SK-N-SH (cell line): ENCODE measurements at regions not wholly inside any gene's neighbourhood (a gene's known extent, or its start where the extent isn't known, plus 50 kb on each side); places are given as distances from the start of the nearest gene placed in this dataset.

Experiments
- CTCF ChIP-seq: fragments of 200-600 bp; sonication (generic); IDR thresholded peaks from 2 replicates; pipeline ENCODE4 v1.6.1; 2017; ENCODE audit warnings: antibody characterized with exemption, mild to moderate bottlenecking, moderate library complexity
- EZH2phosphoT487 ChIP-seq: fragments of 200-600 bp; sonication (generic); IDR thresholded peaks from 2 replicates; pipeline ENCODE4 v1.6.1; 2017; ENCODE audit warnings: low read depth, mixed run types, mild to moderate bottlenecking, antibody characterized with exemption, moderate library complexity, borderline replicate concordance
- FOXM1 ChIP-seq: IDR thresholded peaks from 2 replicates; pipeline ENCODE4 v1.4.0; 2012; ENCODE audit warnings: low read depth, mild to moderate bottlenecking
- GATA2 ChIP-seq: sonication (generic); formaldehyde crosslinking; IDR thresholded peaks from 2 replicates; pipeline ENCODE4 v1.5.0; 2020; ENCODE audit warnings: mild to moderate bottlenecking, missing genetic modification reagents
- IRF3 ChIP-seq: fragments of 150-350 bp; IDR thresholded peaks from 2 replicates; pipeline ENCODE4 v1.6.1; 2016; ENCODE audit warnings: mild to moderate bottlenecking, low read depth, low read length
- JUND ChIP-seq: IDR thresholded peaks from 2 replicates; pipeline ENCODE4 v1.4.0; 2012
- MEF2A ChIP-seq: IDR thresholded peaks from 2 replicates; pipeline ENCODE4 v1.4.0; 2012; ENCODE audit warnings: low read depth, borderline replicate concordance
- POLR2AphosphoS5 ChIP-seq: IDR thresholded peaks from 2 replicates; pipeline ENCODE4 v1.6.1; 2012; ENCODE audit warnings: low read depth, low read length
- RAD21 ChIP-seq: IDR thresholded peaks from 2 replicates; pipeline ENCODE4 v1.6.1; 2012; ENCODE audit warnings: mild to moderate bottlenecking, low read length
- REST ChIP-seq: IDR thresholded peaks from 2 replicates; pipeline ENCODE4 v1.6.1; 2012; ENCODE audit warnings: mild to moderate bottlenecking, low read depth, low read length, moderate library complexity
- SIN3A ChIP-seq: IDR thresholded peaks from 2 replicates; pipeline ENCODE4 v1.6.1; 2012; ENCODE audit warnings: low read depth, mild to moderate bottlenecking, low read length, moderate library complexity, borderline replicate concordance
- SMC3 ChIP-seq: IDR thresholded peaks from 2 replicates; pipeline ENCODE4 v1.6.1; 2012; ENCODE audit warnings: low read depth, low read length, improper control_type of control experiment
- TF ChIP-seq, protein P1 (sequence below): fragments of 150-350 bp; IDR thresholded peaks from 2 replicates; pipeline ENCODE4 v1.6.1; 2017; ENCODE audit warnings: antibody characterized with exemption, low read length, low read depth, borderline replicate concordance

DNA sequence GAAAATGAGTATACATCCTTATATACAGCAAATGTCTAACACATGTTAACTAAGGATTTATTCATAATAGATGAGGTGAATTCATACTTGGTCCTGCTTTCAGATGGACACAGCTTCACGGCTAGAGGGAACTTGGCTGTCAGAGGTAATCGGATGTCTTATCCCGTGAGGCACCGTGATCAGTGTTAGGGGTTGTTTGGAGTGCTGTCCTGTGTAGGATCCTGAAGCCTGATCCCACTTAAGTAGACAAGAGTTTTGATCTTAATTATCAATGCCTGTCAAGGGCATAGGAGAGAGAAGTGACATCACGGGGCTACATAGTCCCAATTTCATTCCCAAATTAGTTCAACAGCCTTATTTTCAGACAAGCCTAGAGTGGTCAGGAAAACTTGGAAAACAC, 204.6 kb downstream of the RNF144A start:
- TF ChIP-seq SMC3 (no peak), CTCF (no peak), JUND (no peak), SIN3A (no peak), POLR2AphosphoS5 (no peak), MEF2A (no peak), REST (no peak), FOXM1 (no peak), EZH2phosphoT487 (no peak), RAD21 (no peak), GATA2 (CRISPR knock-in tag) (no peak), IRF3 (no peak)
- TF ChIP-seq, protein P1, sequence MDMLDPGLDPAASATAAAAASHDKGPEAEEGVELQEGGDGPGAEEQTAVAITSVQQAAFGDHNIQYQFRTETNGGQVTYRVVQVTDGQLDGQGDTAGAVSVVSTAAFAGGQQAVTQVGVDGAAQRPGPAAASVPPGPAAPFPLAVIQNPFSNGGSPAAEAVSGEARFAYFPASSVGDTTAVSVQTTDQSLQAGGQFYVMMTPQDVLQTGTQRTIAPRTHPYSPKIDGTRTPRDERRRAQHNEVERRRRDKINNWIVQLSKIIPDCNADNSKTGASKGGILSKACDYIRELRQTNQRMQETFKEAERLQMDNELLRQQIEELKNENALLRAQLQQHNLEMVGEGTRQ, result no peak
